ENCODE measurements at regions not wholly inside any gene's neighbourhood (a gene's known extent, or its start where the extent isn't known, plus 50 kb on each side); places are given as distances from the start of the nearest gene placed in this dataset.

DNA sequence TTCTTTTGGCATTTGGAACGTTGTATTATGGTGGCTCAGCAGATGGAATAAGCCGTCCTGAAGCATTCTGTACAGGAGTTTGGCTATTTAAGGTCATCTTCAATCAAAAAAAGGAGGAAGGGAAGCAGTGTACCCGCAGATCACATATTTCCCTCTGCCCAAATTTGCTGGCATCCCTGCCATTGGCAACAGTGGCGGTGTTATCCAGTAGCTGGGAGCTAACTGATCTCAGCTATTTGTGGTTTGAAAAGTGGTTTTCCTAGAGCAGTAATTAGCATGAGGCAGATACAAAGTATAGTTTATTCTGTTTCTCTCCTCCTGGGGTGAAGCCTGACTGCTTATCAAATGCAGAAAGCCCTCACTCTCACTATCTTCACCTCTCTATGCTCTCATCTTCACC, 576.8 kb downstream of the QKI start:
- TF ChIP-seq POLR2AphosphoS5 (IDR thresholded peaks at IDR 0.05; ENCODE audit: low read depth, low read length), result no peak
- TF ChIP-seq, protein P1, sequence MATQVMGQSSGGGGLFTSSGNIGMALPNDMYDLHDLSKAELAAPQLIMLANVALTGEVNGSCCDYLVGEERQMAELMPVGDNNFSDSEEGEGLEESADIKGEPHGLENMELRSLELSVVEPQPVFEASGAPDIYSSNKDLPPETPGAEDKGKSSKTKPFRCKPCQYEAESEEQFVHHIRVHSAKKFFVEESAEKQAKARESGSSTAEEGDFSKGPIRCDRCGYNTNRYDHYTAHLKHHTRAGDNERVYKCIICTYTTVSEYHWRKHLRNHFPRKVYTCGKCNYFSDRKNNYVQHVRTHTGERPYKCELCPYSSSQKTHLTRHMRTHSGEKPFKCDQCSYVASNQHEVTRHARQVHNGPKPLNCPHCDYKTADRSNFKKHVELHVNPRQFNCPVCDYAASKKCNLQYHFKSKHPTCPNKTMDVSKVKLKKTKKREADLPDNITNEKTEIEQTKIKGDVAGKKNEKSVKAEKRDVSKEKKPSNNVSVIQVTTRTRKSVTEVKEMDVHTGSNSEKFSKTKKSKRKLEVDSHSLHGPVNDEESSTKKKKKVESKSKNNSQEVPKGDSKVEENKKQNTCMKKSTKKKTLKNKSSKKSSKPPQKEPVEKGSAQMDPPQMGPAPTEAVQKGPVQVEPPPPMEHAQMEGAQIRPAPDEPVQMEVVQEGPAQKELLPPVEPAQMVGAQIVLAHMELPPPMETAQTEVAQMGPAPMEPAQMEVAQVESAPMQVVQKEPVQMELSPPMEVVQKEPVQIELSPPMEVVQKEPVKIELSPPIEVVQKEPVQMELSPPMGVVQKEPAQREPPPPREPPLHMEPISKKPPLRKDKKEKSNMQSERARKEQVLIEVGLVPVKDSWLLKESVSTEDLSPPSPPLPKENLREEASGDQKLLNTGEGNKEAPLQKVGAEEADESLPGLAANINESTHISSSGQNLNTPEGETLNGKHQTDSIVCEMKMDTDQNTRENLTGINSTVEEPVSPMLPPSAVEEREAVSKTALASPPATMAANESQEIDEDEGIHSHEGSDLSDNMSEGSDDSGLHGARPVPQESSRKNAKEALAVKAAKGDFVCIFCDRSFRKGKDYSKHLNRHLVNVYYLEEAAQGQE (IDR thresholded peaks at IDR 0.05; ENCODE audit: insufficient read depth in 1 of 2, low read depth in 2 of 2, low read length in 2 of 2), result no peak
- no peak for TF ChIP-seq TAF1 (IDR thresholded peaks at IDR 0.05; ENCODE audit: borderline replicate concordance, insufficient read depth, low read length)
- TF ChIP-seq SIN3A (IDR thresholded peaks at IDR 0.05; ENCODE audit: borderline replicate concordance, insufficient read depth, low read length), result no peak
